Heart right ventricle (tissue), 16 donors: ENCODE measurements at regions not wholly inside any gene's neighbourhood (a gene's known extent, or its start where the extent isn't known, plus 50 kb on each side); places are given as distances from the start of the nearest gene placed in this dataset.

Experiments
- ATAC-seq, 8 donors: fragments of 200-7000 bp; cut with Tn5 transposase; one replicate each; pipeline ENCODE4 v1.9.1; 2020; ENCODE audit warnings: mild to moderate bottlenecking in 8 of 8, moderate library complexity in 8 of 8, moderate number of reproducible peaks in 1 of 8
- DNase-seq, 2 donors: peaks; one replicate each; pipeline ENCODE4 v3.0.0-alpha.2; 2020
- H3K27ac ChIP-seq, 10 donors: fragments of 200-600 bp; sonication (generic) in 2 of 10; one replicate each; pipeline versions ENCODE4 v1.5.0 to v1.8.0; 2020 to 2022; ENCODE audit warnings: mild to moderate bottlenecking in 3 of 10
- H3K27me3 ChIP-seq, 7 donors: fragments of 200-600 bp; one replicate each; pipeline ENCODE4 v1.8.0; 2021 to 2022; ENCODE audit warnings: mild to moderate bottlenecking in 2 of 7
- H3K36me3 ChIP-seq, 9 donors: fragments of 200-600 bp; sonication (generic) in 1 of 9; one replicate each; pipeline versions ENCODE4 v1.5.0 to v1.8.0; 2020 to 2022; ENCODE audit warnings: mild to moderate bottlenecking in 2 of 9
- H3K4me1 ChIP-seq, 9 donors: fragments of 200-600 bp; sonication (generic) in 1 of 9; one replicate each; pipeline versions ENCODE4 v1.5.0 to v1.8.0; 2020 to 2022; ENCODE audit warnings: mild to moderate bottlenecking in 4 of 9
- H3K4me3 ChIP-seq, 10 donors: fragments of 200-600 bp; sonication (generic) in 2 of 10; one replicate each; pipeline versions ENCODE4 v1.5.0 to v1.8.0; 2020 to 2022; ENCODE audit warnings: mild to moderate bottlenecking in 7 of 10, moderate library complexity in 2 of 10
- H3K9me3 ChIP-seq, 11 donors: fragments of 200-600 bp in 10 of 11; sonication (generic) in 2 of 11; one replicate each; pipeline versions ENCODE4 v1.5.0 to v1.8.0; 2013 to 2022; ENCODE audit warnings: mild to moderate bottlenecking in 2 of 11, control low read depth in 1 of 11, moderate library complexity in 1 of 11
- WGBS, 2 donors: extraction: QIAGEN DNeasy Blood & Tissue Kit; methylation state at CpG; one replicate each; pipeline ENCODE4 v1.1.7; 2013; ENCODE audit warnings: inconsistent platforms in 1 of 2; 5-methylcytosine and 5-hydroxymethylcytosine counted together
- intact Hi-C, 10 donors: fragments of 100-400 bp; cut with DNase I; formaldehyde crosslinking; loops; one replicate each; pipeline versions ENCODE4 v1.11.1 to v1.14.2; 2022
- TF ChIP-seq, protein P1 (sequence below), 9 donors: fragments of 200-600 bp; sonication (generic) in 2 of 9; IDR thresholded peaks; one replicate each; pipeline versions ENCODE4 v1.5.0 to v1.8.0; 2021 to 2022; ENCODE audit warnings: antibody characterized with exemption in 9 of 9, mild to moderate bottlenecking in 5 of 9, moderate library complexity in 1 of 9
- donor health status: Arrhythmogenic right ventricular cardiomyopathy.
- donor health status: ischemic (EF 13 %, LVEDD 7.1; RV severe dilation, severe dysfunction).
- donor health status: healthy with polysubstance abuse.
- donor health status: DM: no; HTN: yes; CAD: no.
- donor health status: DM: no; HTN: no; CAD: no.
- donor health status: ischemic (EF 25% LVEDD 6.9; RV normal size, moderate dysfunction).
- donor health status: ischemic (EF 25% LVEDD 5.7; RV mildly dilated, moderate dysfunction).
- donor health status: healthy.
- donor health status: DM: yes; HTN: yes; CAD: no.
- donor health status: Ischemic cardiomyopathy.
- donor health status: ischemic (EF 35%, LVEDD 5.7; RV mildly dilated, moderate dysfunction).
- donor health status: nonischemic (EF 11% LVEDD 7.7; RV severe dilation, severe dysfunction).
- donor health status: DM: yes; HTN: yes; CAD: no.
- donor health status: PGD.
- donor health status: ischemic (EF 29% LVEDD 5.4; RV normal size, mild dysfunction).
- donor health status: nonischemic (EF 23%, LVEDD 6.1; RV moderate dilation, normal function).

GRCh38 chr3:72205297-72205826 is 420.4 kb upstream of the PROK2 start:
- H3K36me3 ChIP-seq: no peaks in the 10 kb centered on the region
- 49 to 50% methylated on average over 8 of the region's 8 CpGs for WGBS, 2 donors
- H3K9me3 ChIP-seq: peaks cover 0 to 7% (median 5%) of the 10 kb centered on the region in 11 donors
- TF ChIP-seq, protein P1, sequence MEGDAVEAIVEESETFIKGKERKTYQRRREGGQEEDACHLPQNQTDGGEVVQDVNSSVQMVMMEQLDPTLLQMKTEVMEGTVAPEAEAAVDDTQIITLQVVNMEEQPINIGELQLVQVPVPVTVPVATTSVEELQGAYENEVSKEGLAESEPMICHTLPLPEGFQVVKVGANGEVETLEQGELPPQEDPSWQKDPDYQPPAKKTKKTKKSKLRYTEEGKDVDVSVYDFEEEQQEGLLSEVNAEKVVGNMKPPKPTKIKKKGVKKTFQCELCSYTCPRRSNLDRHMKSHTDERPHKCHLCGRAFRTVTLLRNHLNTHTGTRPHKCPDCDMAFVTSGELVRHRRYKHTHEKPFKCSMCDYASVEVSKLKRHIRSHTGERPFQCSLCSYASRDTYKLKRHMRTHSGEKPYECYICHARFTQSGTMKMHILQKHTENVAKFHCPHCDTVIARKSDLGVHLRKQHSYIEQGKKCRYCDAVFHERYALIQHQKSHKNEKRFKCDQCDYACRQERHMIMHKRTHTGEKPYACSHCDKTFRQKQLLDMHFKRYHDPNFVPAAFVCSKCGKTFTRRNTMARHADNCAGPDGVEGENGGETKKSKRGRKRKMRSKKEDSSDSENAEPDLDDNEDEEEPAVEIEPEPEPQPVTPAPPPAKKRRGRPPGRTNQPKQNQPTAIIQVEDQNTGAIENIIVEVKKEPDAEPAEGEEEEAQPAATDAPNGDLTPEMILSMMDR (IDR thresholded peaks at IDR 0.05): no peak
- no peaks in the 10 kb centered on the region for H3K4me1 ChIP-seq
- DNase-seq: no peak
- ATAC-seq: no peak
- intact Hi-C loops: no loop called here
- peaks cover 0 to 14% (median 0%) of the 10 kb centered on the region in 7 donors for H3K27me3 ChIP-seq
- H3K27ac ChIP-seq: no peak overlapping the region
- H3K4me3 ChIP-seq: no peak overlapping the region

- ATAC-seq: no peak
- Histone ChIP-seq H3K36me3 (no peaks in the 10 kb centered on the region), H3K27me3 (peaks cover 0 to 14% (median 0%) of the 10 kb centered on the region in 7 donors), H3K4me3 (no peak overlapping the region), H3K4me1 (no peaks in the 10 kb centered on the region), H3K27ac (no peak overlapping the region), H3K9me3 (peaks cover 0 to 13% (median 5%) of the 10 kb centered on the region in 11 donors)
- TF ChIP-seq, protein P1 (IDR thresholded peaks at IDR 0.05): no peak
- intact Hi-C loops: no loop called here
- no peak for DNase-seq
- WGBS, 2 donors: 93% methylated on average over 7 of the region's 7 CpGs
These were observed 419.5 kb upstream of the PROK2 start for GRCh38 chr3:72204452-72204851.

- TF ChIP-seq, protein P1 (IDR thresholded peaks at IDR 0.05): no peak
- intact Hi-C loops: no loop called here
- DNase-seq (no peak), ATAC-seq (no peak)
- Histone ChIP-seq H3K4me3 (no peak overlapping the region), H3K36me3 (no peaks in the 10 kb centered on the region), H3K9me3 (peaks cover 0 to 13% (median 5%) of the 10 kb centered on the region in 11 donors), H3K27me3 (peaks cover 0 to 14% (median 0%) of the 10 kb centered on the region in 7 donors), H3K4me1 (no peaks in the 10 kb centered on the region), H3K27ac (no peak overlapping the region)
- 92 to 93% methylated on average over 8 of the region's 8 CpGs for WGBS, 2 donors
These were observed 418.8 kb upstream of the PROK2 start for GRCh38 chr3:72203613-72204349.

DNA sequence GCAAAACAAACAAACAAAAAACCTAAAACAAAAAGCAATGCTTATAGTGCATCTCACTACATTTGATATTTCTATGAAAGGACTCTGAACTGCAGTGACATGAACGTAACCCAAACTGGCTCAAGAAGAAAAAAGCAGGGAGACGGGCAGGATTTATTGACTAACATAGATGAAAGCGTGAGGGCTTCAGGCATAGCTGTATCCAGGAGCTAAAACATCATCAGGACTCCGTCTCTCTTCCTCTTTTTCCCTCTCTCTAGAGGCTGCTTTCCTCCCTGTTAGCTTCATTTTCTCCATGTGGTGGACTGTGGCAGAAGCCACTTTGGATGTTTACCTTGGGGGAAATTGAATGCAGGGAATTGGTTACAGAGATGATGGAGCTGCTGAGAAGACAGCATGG is 418.2 kb upstream of the PROK2 start:
- DNase-seq (no peak), ATAC-seq (no peak)
- WGBS, 2 donors: 92 to 96% methylated on average over 4 of the region's 4 CpGs
- Histone ChIP-seq H3K9me3 (peaks cover 0 to 13% (median 5%) of the 10 kb centered on the region in 11 donors), H3K36me3 (no peaks in the 10 kb centered on the region), H3K27me3 (peaks cover 0 to 14% (median 0%) of the 10 kb centered on the region in 7 donors), H3K4me1 (no peaks in the 10 kb centered on the region), H3K4me3 (no peak overlapping the region), H3K27ac (no peak overlapping the region)
- intact Hi-C loops: no loop called here
- TF ChIP-seq, protein P1 (IDR thresholded peaks at IDR 0.05): no peak
